Heart left ventricle (tissue), 13 donors: ENCODE measurements at regions not wholly inside any gene's neighbourhood (a gene's known extent, or its start where the extent isn't known, plus 50 kb on each side); places are given as distances from the start of the nearest gene placed in this dataset.

ENCODE experiments used
- POLR2A ChIP-seq, 2 donors: fragments of 450-650 bp; IDR thresholded peaks; one replicate each; pipeline ENCODE4 v1.6.1; 2017; ENCODE audit warnings: antibody characterized with exemption in 2 of 2, mild to moderate bottlenecking in 2 of 2, moderate library complexity in 2 of 2
- TF ChIP-seq, protein P1 (sequence below), 12 donors: fragments of 200-600 bp; sonication (generic) in 4 of 12; IDR thresholded peaks; one replicate each; pipeline versions ENCODE4 v1.5.0 to v1.8.0; 2018 to 2022; ENCODE audit warnings: antibody characterized with exemption in 12 of 12, mild to moderate bottlenecking in 5 of 12
- donor health status: ischemic (EF 13 %, LVEDD 7.1; RV severe dilation, severe dysfunction).
- donor health status: DM: no; HTN: yes; CAD: no.
- donor health status: DM: no; HTN: no; CAD: no.
- donor health status: ischemic (EF 25% LVEDD 6.9; RV normal size, moderate dysfunction).
- donor health status: ischemic (EF 25% LVEDD 5.7; RV mildly dilated, moderate dysfunction).
- donor health status: ischemic (EF 35%, LVEDD 5.7; RV mildly dilated, moderate dysfunction).
- donor health status: nonischemic (EF 11% LVEDD 7.7; RV severe dilation, severe dysfunction).
- donor health status: DM: yes; HTN: yes; CAD: no.
- donor health status: PGD.
- donor health status: ischemic (EF 29% LVEDD 5.4; RV normal size, mild dysfunction).
- donor health status: nonischemic (EF 23%, LVEDD 6.1; RV moderate dilation, normal function).

DNA sequence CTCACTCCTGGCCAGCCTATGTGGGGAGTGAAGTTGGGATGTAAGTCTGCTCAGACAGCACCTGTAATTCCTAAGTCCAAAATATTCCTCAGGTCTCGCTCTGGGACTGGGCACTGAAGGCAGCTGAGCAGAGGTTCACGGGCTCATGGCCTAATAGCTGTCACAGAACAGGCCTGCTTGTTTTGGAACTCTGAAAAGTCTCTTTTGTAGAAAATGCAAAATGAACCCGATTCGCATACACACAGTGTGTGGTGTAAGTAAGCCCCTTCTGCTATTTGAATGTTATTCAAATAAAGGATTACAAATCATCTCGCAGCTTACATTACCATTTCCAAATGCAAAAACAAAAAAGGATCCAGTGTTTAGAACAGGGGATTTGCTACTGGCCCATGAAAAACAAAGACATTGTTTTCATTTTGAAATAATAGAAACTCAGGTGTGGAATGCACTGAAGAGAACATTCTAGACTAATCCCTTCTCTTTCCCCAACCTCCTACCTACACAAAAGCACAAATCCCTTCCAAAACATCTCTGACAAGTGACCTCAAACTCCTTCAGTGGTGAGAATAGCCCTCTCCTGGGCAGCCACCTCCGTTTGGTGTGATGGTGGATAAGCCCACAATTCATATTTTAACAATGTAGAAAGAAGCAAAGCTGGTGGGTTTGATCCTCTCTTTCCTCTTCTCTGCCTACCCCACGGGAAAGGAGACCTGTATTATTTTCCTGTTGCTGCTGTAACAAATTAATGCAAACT is 118.3 kb upstream of the NCK2 start:
- TF ChIP-seq, protein P1, sequence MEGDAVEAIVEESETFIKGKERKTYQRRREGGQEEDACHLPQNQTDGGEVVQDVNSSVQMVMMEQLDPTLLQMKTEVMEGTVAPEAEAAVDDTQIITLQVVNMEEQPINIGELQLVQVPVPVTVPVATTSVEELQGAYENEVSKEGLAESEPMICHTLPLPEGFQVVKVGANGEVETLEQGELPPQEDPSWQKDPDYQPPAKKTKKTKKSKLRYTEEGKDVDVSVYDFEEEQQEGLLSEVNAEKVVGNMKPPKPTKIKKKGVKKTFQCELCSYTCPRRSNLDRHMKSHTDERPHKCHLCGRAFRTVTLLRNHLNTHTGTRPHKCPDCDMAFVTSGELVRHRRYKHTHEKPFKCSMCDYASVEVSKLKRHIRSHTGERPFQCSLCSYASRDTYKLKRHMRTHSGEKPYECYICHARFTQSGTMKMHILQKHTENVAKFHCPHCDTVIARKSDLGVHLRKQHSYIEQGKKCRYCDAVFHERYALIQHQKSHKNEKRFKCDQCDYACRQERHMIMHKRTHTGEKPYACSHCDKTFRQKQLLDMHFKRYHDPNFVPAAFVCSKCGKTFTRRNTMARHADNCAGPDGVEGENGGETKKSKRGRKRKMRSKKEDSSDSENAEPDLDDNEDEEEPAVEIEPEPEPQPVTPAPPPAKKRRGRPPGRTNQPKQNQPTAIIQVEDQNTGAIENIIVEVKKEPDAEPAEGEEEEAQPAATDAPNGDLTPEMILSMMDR (IDR thresholded peaks at IDR 0.05) = no peak
- no peak for TF ChIP-seq POLR2A (IDR thresholded peaks at IDR 0.05)
